Neuron (in vitro differentiated cells): ENCODE measurements at regions not wholly inside any gene's neighbourhood (a gene's known extent, or its start where the extent isn't known, plus 50 kb on each side); places are given as distances from the start of the nearest gene placed in this dataset.

Source experiments
- H2AFZ ChIP-seq: one replicate; pipeline ENCODE4 v1.6.1; 2013; ENCODE audit warnings: low read depth, mild to moderate bottlenecking, inconsistent platforms, low read length, moderate library complexity
- H3K27me3 ChIP-seq: one replicate; pipeline ENCODE4 v1.6.1; 2013; ENCODE audit warnings: low read length; ENCODE audit not compliant: insufficient read depth
- H3K36me3 ChIP-seq: one replicate; pipeline ENCODE4 v1.6.1; 2013; ENCODE audit warnings: low read length; ENCODE audit not compliant: insufficient read depth
- H3K4me1 ChIP-seq: one replicate; pipeline ENCODE4 v1.6.1; 2013; ENCODE audit warnings: low read length; ENCODE audit not compliant: insufficient read depth
- H3K4me3 ChIP-seq: 2 replicates; pipeline ENCODE4 v1.5.1; 2013; ENCODE audit warnings: mild to moderate bottlenecking, low read length, moderate library complexity
- H3K9me3 ChIP-seq: one replicate; pipeline ENCODE4 v1.6.1; 2013; ENCODE audit warnings: low read length

DNA sequence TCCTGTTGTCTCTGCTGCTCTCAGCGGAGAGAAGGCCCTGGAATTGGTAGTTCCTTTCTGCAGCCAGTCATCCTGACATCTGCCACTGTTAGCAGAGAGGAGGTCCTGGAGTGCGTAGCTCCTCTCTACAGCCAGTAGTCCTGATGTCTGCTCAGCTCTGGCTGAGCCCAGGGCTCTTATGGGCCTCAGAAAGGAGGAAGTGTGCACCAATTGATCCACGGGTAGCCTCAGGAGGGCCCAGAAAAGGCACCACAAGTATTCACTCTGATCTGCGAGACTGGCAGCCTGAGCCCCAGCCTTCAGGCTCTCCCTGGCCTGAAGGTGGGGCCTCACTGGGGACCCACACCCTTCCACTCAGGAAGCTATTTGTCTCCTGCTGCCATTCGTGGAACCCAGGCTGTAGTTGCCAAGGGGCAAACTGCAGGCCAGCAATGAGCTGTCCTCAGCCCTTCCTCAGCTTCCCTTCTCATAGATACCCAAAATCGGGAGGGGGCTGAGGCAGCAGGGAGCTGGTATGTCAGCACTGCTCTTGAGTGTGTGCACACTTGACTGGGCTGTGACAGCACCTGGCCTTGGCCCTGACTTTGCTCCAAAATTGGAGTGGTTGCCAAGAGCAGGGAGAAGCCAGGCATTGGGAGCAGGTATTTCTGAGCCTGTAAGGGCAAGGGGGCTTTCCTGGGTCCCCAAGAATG lies 1049.5 kb upstream of the ACO1 start:
- Histone ChIP-seq H2AFZ (no peak overlapping the region), H3K4me3 (no peak overlapping the region), H3K27me3 (no peaks in the 10 kb centered on the region), H3K9me3 (no peaks in the 10 kb centered on the region), H3K4me1 (no peaks in the 10 kb centered on the region), H3K36me3 (no peaks in the 10 kb centered on the region)

GRCh38 chr9:31335529-31336234 lies 1048.8 kb upstream of the ACO1 start:
- Histone ChIP-seq H3K36me3 (no peaks in the 10 kb centered on the region), H2AFZ (no peak overlapping the region), H3K4me3 (no peak overlapping the region), H3K27me3 (no peaks in the 10 kb centered on the region), H3K9me3 (no peaks in the 10 kb centered on the region), H3K4me1 (no peaks in the 10 kb centered on the region)

- no peaks in the 10 kb centered on the region for H3K4me1 ChIP-seq
- no peaks in the 10 kb centered on the region for H3K36me3 ChIP-seq
- no peaks in the 10 kb centered on the region for H3K9me3 ChIP-seq
- no peaks in the 10 kb centered on the region for H3K27me3 ChIP-seq
- no peak overlapping the region for H2AFZ ChIP-seq
- no peak overlapping the region for H3K4me3 ChIP-seq
Observed at GRCh38 chr9:31336386-31336785, 1048.1 kb upstream of the ACO1 start.

DNA sequence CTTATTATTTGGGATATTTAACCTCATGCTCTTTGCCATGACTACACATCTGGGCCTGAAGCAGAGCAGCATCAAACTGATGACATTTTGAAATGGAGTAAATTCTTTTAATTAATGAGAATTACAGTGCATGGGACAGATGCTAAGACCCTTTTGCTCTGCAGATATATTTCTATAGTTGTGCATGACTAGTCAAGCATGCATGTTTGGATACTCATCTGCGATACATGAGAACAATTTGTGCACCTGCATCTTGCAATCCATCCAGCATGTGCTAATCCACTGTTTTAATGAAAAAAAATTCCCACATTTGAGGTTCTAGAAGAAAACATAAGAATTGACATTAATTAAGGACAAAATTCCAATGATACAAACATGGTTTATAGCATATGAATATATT lies 1047.6 kb upstream of the ACO1 start:
- no peak overlapping the region for H2AFZ ChIP-seq
- no peaks in the 10 kb centered on the region for H3K4me1 ChIP-seq
- H3K36me3 ChIP-seq: no peaks in the 10 kb centered on the region
- H3K4me3 ChIP-seq: no peak overlapping the region
- H3K9me3 ChIP-seq: no peaks in the 10 kb centered on the region
- no peaks in the 10 kb centered on the region for H3K27me3 ChIP-seq

DNA sequence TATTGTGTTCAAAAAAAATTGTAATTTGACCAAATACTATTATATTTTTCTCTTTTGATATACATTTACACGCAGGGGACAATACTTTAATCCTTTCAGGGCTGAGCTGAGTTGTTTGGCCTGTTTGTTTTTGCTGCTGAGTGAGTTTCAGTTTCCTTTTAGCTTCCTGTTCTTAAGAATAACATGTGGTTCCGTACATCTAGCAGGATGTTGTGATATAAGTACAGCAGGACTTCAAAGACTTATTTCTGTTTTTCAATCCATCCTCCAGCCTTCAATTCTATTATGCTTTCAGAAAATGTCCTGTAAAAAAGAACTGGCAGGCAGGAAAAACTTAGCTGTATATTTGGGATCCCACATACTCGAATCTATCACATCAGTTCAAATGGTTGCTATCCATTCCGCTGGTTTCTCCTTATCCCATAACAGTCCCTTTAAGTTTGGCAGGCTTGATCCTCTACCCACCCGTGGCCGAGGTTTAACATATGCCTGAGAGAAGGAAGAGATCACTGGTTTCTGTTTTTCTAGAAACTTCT lies 1037.3 kb upstream of the ACO1 start:
- no peaks in the 10 kb centered on the region for H3K36me3 ChIP-seq
- H3K4me1 ChIP-seq: no peaks in the 10 kb centered on the region
- H3K4me3 ChIP-seq: no peak overlapping the region
- H3K27me3 ChIP-seq: no peaks in the 10 kb centered on the region
- no peaks in the 10 kb centered on the region for H3K9me3 ChIP-seq
- peak overlapping the region; percentile 54 for H2AFZ ChIP-seq

DNA sequence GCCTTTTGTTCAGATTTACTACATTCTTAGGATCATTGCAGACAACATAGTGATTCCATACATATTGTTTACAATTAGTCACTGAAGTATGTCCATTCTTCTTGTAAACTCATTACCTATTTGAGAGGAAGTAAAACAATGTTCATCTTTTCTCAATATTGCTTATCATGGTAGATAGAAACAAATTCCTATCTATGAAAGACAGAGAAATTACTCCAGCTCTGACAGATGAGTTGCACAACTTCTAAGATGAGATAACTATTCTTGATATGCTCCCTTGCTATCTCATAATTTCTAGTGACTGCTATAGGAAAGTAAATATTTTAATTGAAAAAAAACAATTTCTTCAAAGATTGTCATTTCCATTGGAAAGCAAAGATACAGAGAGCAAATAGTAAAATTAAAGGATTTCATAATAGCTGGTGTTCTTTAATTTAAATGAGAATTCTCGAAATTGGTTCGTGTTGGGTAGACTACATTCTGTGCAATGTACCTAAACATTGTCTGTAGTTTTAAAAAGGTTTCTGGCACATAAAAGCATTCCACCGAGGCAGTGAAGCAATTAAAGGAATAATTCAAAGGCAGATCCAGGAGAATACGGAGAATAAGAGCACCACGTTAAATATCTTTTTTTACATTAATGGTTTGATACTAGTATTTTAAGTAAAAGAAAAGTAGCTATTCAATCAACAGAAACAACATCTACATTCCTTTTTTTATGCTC lies 1029.1 kb upstream of the ACO1 start:
- Histone ChIP-seq H3K36me3 (no peaks in the 10 kb centered on the region), H3K4me3 (no peak overlapping the region), H3K9me3 (no peaks in the 10 kb centered on the region), H2AFZ (no peak overlapping the region), H3K27me3 (no peaks in the 10 kb centered on the region), H3K4me1 (no peaks in the 10 kb centered on the region)

DNA sequence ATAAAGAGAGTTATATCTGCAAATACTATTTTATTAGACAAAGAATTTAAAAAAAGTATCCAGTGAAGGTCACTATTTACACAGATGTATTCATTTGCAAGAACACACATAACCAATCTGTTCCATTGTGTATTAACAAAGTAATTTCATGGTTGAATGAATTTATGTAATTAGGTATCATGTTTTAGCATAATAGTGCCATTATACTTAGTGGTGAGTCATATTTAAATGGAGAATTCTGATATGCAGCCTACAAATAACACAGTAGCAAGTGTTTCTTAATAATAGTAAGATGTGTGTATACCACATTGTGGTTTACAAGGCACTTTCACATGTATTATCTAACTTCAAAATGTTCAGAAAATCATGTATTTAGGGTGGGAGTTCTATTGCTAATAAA lies 1028.5 kb upstream of the ACO1 start:
- no peaks in the 10 kb centered on the region for H3K4me1 ChIP-seq
- H3K4me3 ChIP-seq: no peak overlapping the region
- H3K27me3 ChIP-seq: no peaks in the 10 kb centered on the region
- no peak overlapping the region for H2AFZ ChIP-seq
- no peaks in the 10 kb centered on the region for H3K9me3 ChIP-seq
- no peaks in the 10 kb centered on the region for H3K36me3 ChIP-seq

DNA sequence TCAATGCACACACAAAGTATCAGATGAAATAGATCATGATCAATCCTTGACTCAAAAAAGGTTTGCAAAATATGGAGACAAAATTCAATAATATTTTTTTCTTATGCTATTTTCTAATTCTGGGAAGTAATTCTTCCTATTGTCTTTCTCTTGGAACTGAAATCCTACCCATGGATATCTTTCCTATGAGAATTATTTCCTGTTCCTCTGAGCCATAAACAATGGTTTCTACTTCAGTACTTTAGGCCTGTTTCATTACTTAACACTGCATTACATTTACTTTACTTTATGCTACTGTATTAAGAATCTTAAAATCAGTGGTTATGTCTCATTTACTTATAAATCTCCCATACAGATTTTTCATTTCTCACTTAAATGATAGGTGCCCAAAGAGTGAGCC lies 1025.4 kb upstream of the ACO1 start:
- no peak overlapping the region for H3K4me3 ChIP-seq
- no peaks in the 10 kb centered on the region for H3K36me3 ChIP-seq
- H3K4me1 ChIP-seq: no peaks in the 10 kb centered on the region
- H3K9me3 ChIP-seq: no peaks in the 10 kb centered on the region
- no peaks in the 10 kb centered on the region for H3K27me3 ChIP-seq
- H2AFZ ChIP-seq: no peak overlapping the region

- Histone ChIP-seq H3K36me3 (no peaks in the 10 kb centered on the region), H3K9me3 (no peaks in the 10 kb centered on the region), H3K4me3 (no peak overlapping the region), H3K4me1 (no peaks in the 10 kb centered on the region), H3K27me3 (no peaks in the 10 kb centered on the region), H2AFZ (no peak overlapping the region)
Observed at GRCh38 chr9:31364171-31364570, 1020.3 kb upstream of the ACO1 start.

- Histone ChIP-seq H3K36me3 (no peaks in the 10 kb centered on the region), H3K4me1 (no peaks in the 10 kb centered on the region), H2AFZ (no peak overlapping the region), H3K27me3 (no peaks in the 10 kb centered on the region), H3K9me3 (no peaks in the 10 kb centered on the region), H3K4me3 (no peak overlapping the region)
Observed at GRCh38 chr9:31372799-31373587, 1011.5 kb upstream of the ACO1 start.

- H2AFZ ChIP-seq: no peak overlapping the region
- no peak overlapping the region for H3K4me3 ChIP-seq
- no peaks in the 10 kb centered on the region for H3K27me3 ChIP-seq
- no peaks in the 10 kb centered on the region for H3K9me3 ChIP-seq
- no peaks in the 10 kb centered on the region for H3K4me1 ChIP-seq
- H3K36me3 ChIP-seq: no peaks in the 10 kb centered on the region
Observed at GRCh38 chr9:31377358-31377757, 1007.1 kb upstream of the ACO1 start.

- Histone ChIP-seq H3K4me3 (no peak overlapping the region), H3K4me1 (peaks cover 8% of the 10 kb centered on the region), H3K36me3 (no peaks in the 10 kb centered on the region), H3K9me3 (no peaks in the 10 kb centered on the region), H3K27me3 (no peaks in the 10 kb centered on the region), H2AFZ (no peak overlapping the region)
Observed at GRCh38 chr9:31388660-31389059, 995.8 kb upstream of the ACO1 start.

GRCh38 chr9:31389075-31389474 lies 995.4 kb upstream of the ACO1 start:
- H2AFZ ChIP-seq: no peak overlapping the region
- H3K4me3 ChIP-seq: no peak overlapping the region
- no peaks in the 10 kb centered on the region for H3K36me3 ChIP-seq
- no peaks in the 10 kb centered on the region for H3K9me3 ChIP-seq
- H3K4me1 ChIP-seq: peaks cover 8% of the 10 kb centered on the region
- no peaks in the 10 kb centered on the region for H3K27me3 ChIP-seq
